GM19025 (cell line): ENCODE measurements at regions not wholly inside any gene's neighbourhood (a gene's known extent, or its start where the extent isn't known, plus 50 kb on each side); places are given as distances from the start of the nearest gene placed in this dataset.

Experiments
- ATAC-seq: cut with Tn5 transposase; IDR thresholded peaks from one replicate; pipeline ENCODE4 v1.9.1; 2021; ENCODE audit warnings: mild to moderate bottlenecking, low read depth, moderate library complexity; ENCODE audit not compliant: unreplicated experiment

DNA sequence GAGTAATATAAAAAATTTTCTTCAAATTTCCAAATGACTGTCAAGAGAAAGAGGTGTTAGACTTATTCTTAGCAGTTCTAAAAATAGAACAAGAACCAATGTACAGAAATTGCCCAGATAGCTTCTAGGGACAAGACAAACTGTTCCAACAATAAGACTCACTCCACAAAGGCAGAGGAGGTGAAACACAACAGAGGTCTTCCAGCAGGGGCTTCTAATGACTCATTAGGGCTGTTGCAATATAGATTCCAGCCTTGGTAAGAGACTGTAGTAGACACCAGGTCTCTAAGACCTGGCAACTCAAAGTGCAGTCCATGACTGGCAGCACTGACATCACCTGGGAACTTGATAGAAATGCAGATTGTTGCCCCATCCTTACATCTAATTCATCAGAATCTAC lies 134.6 kb upstream of the VLDLR start:
- no peak for ATAC-seq

DNA sequence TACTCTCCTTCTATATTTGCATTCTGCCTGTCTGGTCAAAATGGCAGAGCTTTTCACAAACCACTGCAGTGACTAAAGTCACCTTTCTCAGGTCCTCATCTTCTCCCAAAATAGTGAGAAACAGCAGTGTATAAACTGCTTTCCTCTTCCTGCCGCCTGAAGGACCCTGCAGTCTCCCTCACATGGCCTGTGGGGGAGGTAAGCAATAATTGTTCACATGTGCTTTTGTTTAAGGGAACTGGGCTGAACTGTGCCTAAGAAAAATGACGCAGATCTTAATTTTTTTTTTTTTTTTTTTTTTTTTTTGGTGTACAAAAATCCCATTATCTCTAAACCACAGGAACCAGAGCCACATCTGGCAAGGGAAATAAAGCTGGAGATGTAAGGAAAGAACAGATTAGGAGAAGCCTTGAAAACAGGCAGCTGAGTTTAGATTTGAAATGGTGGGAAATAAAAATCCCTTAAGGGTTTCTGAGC lies 131.7 kb upstream of the VLDLR start:
- no peak for ATAC-seq

DNA sequence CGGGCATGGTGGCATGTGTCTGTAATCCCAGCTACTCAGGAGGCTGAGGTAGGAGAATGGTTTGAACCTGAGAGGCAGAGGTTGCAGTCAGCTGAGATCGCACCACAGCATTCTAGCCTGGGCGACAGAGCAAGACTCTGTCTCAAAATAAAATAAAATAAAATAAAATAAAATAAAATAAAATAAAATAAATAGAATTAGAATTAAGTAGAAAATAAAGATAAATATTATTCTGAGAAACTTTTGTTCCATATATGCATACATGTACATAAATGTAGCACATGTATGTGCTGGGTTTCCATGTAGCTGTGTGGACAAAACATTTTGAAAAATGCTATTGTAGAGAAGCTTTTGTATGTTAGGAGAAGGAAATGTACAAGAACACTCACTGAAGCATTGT lies 129.4 kb upstream of the VLDLR start:
- no peak for ATAC-seq

DNA sequence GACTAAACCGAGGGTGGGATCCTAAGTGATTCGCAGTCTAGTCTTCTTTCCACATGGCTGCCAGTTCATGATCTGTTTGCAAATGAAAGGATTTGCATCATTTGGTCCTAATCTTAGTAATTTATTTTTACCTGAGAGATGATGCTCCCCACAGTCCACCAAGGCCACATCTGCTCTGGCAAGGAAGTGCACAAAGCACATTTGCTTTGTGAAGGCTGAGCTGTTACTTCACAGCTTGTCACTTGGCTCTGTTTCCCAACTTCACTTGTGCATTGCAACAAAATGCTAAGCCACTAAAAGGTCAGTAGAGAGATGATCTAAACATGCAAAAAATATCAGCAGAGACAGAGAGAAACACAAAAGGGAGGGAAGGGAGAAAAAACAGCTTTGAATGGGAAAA lies 128.5 kb upstream of the VLDLR start:
- ATAC-seq = no peak

DNA sequence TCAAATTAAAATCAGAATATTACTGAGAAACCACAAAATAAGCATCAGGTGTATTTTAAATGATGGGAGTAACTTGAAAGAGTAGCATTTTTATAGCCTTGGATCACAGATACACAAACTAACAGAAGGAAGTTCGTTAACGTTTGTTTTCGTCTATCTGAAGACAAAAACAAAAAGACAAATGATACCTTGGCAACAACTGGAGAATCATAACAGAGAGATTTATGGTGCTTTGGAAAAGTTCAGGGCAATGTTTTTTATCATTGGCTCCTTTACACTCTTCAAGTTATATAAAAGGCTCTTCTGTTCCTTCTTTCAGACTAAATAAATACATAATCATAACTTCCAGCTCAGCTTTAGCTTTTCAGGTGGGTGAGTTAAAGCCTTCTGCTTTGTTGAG lies 128.1 kb upstream of the VLDLR start:
- no peak for ATAC-seq

DNA sequence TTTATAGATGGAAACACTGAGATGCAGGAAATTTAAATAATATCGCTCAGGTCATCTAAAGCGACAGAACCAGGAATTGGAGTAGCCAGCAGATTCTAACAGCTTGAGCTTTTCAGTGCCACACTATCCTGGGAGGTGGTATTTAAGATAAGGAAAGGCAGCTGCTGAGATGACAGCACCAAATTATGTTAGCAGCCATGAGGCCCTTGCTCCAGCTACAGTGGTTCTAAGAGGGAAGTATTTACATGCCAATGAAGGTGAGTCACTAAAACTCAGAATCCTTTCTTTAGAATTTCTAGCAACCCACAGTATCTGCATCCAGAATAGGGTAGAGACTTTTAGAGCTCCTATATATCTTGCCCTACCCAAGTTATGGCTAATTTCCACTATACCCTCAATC lies 127.0 kb upstream of the VLDLR start:
- ATAC-seq = no peak

DNA sequence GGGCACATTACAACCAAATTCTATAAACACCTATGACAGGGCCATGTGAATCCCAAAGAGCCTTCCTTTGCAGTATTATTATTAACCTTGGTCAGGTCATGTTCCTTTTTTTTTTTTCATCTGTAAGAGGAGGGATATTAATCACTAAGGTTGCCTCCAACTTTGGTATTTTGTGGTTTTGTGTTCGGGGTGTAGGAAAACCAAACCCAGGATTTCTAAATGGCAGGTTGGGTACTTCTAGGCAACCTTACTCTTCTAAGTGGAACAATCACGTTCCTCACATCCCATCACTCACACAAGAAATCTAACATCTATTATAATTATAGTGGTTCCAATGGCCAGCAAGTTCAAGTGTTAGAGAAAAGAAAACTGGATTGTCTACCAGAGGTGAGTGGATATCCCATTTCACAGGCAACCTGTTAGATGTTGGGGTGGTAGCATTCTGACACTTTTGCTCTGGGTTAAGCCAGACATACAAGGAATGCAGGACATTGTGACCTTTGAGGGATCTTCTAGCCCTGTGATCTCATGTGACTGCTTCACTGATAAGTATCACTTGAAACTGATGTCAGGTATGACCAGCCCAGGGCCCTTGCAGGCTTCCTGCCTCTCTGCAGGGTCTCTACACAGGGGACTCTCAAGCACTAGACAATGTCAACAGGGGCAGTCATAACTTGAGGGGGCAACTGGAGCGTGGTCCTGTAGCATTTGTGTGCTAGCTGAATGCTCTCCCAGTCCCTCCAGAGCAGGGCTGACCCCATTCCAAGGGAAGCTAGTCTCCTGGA lies 126.2 kb upstream of the VLDLR start:
- no peak for ATAC-seq

DNA sequence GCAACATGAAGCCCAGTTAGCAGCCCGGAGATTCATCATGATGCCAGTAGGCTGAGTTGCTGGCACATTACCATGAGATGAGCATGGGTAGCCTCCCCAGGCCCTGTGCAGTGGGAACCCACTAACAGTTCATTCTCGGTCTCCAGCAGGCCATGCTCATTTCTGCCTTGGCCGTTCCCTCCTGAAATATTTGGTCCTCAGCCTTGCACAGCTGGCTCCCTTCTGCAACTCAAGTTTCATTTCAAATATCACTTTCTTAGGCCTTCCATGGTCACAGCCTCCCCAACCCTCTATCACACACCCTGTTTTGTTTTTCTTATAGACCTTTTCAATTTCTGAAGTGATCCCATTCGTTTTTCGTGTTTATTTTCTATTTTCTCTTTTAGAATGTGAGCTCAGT lies 125.4 kb upstream of the VLDLR start:
- no peak for ATAC-seq

DNA sequence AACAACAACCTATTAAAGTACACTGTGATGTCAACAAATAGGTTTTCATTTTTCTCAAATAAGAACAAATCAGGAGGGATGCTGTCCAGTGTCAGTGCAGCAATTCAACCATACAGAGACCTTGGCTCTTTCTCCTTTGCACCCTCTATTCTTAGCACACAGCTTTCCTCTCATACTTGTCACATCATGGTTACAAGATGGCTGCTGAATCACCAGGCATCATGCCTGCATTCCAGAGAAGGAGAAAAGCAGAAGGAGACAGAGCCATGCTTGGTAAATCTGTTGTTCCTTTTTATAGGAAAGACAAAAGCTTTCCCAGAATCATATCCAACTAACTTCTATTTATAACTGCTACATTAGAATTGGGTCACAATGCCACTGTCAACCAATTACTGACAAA lies 124.7 kb upstream of the VLDLR start:
- no peak for ATAC-seq

DNA sequence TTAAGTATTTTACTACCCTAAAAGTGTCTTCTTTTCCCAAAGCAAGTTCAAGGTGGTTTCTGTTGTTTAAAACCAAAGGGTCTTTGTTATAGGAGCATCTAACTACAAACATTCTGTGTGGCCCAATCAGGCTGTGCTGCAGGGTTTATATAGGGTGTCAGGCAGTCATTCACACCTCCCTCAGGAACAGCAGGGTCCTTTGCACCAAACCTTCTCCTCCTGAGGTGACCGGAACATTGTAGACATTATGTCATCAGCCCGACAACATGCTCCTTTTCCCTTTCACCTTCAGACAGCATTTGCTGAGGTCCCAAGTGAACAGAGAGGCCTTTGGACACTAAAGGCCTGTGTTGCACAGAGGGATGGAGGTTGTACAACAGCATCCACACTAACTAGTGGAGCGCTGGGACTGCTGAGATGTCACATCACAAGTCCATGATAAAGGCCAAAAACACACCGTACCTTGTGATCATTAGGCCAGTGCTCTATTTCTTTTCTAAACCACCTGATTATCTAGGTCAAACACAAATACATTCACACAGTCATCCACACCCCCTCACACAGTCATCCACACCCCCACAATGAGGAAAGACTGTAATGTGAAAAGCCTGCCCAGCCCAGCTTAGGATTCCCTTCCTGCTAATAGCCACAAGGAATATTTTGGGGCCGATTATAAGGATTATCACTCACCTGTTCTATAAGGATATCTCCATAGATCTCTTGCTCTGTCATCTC lies 123.8 kb upstream of the VLDLR start:
- ATAC-seq = no peak

DNA sequence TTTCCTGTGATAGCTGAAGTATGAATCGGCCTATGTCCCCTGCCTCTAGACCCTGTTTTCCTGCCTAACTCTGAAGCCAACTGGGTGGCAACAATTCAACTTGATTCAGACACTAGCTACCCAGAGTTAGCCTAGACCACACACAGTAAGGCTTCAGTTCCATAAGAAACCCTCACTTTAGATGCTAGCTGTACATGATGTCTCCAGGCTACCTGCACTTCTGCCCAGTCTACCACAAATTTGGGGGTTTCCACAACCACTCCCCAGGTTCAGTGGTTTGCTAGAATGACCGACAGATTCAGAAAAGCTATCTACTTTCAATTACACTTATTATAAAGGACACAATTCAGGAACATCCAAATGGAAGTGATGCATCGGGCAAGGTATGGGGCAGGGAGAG lies 119.4 kb upstream of the VLDLR start:
- ATAC-seq = no peak

DNA sequence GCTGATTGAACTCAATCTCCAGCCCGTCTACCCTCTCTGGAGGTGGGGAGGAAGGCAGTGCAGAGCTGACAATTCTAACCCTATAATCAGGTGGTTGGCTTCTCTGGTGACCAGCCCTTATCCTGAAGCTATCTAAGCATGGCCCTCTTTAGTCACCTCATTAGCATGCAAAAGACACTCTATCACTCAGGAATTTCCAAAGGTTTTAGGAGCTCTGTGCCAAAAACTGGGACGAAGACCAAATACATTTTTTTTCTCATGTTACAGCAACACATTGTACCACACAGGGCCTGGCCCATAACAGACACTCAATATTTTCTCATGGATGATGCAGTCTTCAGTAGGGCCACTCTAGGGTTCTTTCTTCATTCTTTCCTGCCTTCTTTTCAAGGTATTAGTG lies 118.8 kb upstream of the VLDLR start:
- ATAC-seq = no peak

DNA sequence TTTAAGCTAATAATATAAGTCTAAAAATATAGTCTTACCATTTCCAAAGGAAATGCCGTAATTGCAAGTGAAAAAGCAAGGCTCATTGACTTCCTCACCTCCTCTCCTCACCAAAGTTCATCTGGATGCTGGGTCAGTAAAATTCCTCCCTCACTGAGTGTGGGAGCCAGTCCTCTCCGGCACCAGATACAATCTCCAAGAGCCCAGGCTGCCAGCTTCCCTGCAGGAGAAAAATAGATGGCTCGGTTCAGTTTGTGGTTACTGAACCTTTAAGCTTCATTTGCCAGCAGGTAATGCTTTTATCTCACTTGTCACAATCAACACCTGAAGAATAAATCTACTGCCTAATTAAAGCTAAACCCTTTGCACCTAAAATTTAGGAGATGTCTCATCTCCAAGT lies 115.3 kb upstream of the VLDLR start:
- no peak for ATAC-seq

DNA sequence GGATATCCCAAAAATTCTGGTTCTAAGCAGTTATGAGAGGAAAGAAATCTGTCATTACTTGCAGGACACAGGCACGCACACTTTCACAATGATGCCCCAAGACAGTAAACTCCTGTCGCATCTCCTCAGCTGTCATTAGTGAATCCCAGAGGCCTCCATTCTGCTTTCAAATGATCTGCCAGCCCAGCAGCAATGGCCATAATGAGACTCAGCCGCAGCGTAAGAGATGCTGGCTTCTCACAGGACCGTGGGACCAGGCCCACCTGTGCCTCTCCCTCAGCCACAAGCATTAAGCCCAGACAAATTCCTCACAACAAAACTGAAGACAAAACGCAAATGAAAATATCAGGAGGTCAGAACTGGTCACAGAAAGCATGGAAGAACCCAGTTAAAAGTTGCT lies 98.0 kb upstream of the VLDLR start:
- no peak for ATAC-seq

DNA sequence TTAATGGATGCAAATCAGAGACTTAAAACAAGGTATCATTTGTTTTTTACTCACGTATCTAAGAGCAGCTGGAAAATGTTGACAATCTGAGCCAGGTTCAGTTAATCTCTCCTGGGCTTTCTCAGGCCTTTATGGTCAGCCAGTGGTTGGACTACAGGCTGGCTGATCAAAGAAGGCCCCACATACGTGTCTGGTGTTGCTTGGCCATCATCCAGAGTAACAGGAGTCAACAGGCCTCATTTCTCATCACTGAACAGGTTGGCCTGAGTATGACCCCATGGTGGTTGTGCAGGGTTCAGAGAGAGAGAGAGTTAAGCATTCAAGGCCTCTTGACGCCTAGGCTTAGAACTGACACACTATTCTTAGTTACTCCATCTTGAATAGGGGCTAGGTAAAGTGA lies 97.0 kb upstream of the VLDLR start:
- no peak for ATAC-seq

DNA sequence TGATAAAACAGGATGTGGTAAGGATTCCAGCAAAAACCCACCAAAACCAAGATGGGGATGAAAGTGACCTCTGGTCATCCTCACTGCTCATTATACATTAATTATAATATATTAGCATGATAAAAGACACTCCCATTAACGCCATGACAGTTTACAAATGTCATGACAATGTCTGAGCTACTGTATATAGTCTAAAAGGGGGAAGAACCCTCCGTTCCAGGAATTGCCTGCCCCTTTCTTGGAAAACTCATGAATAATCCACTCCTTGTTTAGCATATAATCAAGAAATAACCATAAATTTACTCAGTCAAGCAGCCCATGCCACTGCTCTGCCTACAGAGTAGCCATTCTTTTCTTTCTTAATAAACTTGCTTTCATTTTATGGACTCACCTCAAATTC lies 96.4 kb upstream of the VLDLR start:
- ATAC-seq = no peak

DNA sequence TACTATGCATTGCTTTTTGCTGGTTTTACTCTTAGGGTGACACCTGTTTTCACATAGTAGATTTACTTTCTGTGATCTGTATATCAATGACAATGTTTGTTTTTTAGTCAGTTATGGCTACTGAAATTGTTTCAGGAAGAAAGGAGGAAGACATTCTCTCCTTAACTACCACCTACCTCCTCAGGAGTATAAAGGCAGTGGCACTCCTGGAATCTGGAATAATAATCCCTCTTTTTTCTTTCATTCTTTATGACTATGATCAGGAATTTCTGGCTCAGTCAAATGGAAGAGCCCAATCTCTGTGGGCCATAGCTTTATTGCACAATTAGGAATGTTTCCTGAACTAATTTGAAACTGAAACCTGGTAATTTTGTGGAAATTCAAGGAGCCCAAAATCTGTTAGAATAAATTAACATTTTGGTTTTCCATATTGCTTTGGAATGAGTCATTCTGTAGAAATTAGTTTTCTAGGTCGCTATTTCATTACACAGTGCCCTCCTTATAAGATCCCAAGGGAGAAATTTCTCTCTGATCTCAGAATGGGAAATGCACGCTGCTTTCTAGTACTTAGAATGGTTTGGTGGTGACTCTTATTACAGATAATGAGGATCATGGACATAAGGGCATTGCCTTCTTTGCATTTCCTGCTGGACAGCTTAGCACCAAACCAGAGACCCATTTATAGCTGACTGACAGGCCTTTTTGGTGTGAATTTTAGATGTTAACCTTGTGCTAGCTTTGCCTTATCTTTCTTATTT lies 95.3 kb upstream of the VLDLR start:
- no peak for ATAC-seq

DNA sequence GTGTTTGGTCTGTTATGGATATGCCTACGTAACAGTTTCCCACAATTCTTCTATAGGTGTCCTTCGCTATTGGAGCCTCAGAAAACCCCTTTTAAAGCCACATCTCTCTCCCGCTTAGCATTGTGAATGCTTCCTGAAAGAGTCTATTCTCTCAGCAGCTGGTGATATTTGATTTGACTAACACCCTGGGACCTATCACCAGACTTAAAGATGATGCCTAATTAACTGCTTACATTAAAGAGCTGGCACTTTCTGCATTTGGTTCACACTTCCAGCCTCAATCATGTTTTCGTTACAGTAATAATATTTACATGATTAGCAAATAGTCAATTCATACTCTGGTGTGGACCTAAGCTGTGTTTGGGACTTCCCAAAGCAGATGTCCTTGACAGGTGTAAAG lies 90.1 kb upstream of the VLDLR start:
- ATAC-seq = no peak

DNA sequence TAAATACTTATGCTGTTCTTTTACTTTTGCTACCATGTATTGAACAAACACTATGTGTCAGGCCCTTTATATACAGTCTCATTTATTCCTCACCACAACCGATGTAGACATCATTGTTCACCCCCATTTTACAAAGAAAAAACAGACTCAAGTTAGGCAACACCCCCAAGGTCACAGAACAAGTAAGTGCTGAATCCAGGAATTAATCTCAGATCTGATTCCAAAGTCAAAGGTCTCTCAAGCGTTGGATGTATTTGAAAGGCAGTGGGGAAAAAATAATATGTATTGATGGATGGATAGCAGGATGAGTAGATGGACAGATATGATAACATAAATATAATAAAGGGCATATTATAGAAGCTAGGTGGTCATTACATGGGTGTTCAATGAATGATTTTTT lies 85.1 kb upstream of the VLDLR start:
- no peak for ATAC-seq

DNA sequence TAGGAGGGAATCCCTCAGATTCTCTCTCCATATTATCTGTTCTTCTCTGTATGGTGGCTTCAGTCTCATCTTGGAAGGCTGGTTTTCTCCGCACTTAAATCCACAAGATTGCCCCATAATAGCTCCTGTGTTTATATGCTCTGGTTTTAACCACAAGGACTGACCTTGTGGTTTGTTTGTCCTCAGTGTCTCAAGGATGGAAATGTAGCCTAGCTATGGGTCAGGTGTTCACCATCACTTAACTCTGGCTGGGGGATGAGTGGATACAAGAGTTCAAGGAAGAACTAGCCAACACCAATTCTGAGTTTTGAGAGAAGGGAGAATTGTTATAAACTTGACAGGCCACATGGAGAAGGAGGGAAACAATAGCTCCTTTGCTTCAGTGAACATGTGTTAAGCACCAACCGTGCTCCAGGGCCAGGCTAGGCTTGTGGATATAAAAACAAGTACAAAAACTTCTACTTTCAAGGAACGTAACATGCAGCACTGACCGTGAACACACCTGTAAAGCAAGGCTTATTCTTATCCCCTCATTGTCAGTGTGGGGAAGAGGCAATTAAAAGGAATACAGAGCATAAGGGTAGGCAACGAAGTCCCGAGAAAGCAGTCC lies 75.6 kb upstream of the VLDLR start:
- no peak for ATAC-seq
